ENCODE measurements at regions not wholly inside any gene's neighbourhood (a gene's known extent, or its start where the extent isn't known, plus 50 kb on each side); places are given as distances from the start of the nearest gene placed in this dataset.
A peak's percentile ranks its signal among the peaks of the same experiment; 100 is the strongest.

DNA sequence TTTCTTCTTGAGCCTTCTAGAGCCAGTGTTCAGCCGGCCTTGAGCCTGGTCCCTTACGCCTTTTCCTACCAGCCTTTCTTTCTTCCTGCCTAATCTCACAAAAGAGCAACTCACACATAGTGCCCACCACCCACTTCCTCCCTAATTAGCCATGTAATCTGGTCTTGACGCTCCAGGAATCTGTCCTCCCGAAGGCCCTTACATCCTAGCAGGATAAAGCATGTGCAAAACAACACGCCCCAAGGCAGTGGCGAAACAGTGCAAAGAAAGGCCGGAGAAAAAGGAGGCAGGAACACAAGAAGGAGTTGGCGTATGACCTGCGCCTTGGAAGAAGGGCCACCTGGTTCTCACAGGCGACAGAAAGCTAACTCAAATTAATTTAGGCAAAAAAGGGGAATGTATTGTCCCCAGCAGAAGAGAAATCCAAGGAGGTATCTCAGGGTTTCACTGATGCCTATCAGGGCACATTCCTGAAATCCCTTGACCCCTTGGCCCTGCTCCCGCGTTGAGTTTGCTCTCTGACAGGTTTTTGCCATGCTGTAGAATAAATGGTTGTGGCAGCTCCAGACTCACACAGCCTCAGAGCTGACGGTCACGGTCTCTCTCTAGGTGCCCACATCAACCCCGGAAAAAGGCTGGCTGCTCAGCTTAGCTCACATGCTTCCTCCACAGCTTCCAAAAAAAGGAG is 79.0 kb downstream of the ZNF281 start:
- no peaks in the 10 kb centered on the region for H3K9me3 ChIP-seq (ENCODE audit: low read depth, low read length)
- TF ChIP-seq POLR2AphosphoS5 (IDR thresholded peaks at IDR 0.05; ENCODE audit: borderline replicate concordance, low read depth, low read length) (no peak), FOXP2 (optimal IDR thresholded peaks at IDR 0.05; ENCODE audit: control extremely low read depth, extremely low read length, insufficient read depth) (no peak), EZH2 (IDR thresholded peaks at IDR 0.05) (no peak)
- H3K27ac ChIP-seq, result no peak overlapping the region
- no peak overlapping the region for H3K4me3 ChIP-seq
- no peaks in the 10 kb centered on the region for H3K36me3 ChIP-seq (ENCODE audit: insufficient read depth, low read length)
- no peak overlapping the region for H3K9ac ChIP-seq (ENCODE audit: insufficient read length)
- no peak for DNase-seq (ENCODE audit: low read depth, low spot score)

DNA sequence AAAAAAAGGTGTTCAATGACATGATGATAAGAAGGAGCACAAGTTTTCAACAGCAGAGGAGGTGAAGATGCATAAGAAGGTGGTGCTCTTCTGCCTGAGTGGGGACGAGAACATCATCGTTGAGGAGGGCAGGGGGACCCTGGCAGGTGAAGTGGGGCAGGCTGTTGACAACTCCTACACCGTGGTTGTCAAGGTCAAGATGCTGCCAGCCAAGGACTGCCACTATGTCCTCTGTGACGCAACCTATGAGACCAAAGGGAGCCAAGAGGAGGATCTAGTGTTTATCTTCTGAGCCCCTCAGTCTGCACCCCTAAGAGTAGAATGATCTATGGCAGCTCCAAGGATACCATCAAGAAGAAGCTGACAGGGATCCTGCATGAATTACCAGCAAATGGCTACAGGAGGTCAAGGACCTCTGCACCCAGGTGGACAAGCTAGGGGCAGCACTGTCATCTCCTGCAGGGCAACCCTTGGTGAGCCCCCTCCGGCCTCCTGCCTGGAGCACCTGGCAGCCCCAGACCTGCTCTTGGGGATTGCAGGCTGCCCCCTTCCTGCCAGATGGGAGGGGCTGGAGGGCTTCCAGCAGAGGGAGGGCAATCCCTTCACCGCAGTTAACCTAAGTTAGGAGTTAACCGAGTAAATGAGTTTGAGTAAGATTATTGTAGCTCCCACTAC is 80.5 kb downstream of the ZNF281 start:
- Histone ChIP-seq H3K4me3 (no peak overlapping the region), H3K9me3 (ENCODE audit: low read depth, low read length) (no peaks in the 10 kb centered on the region), H3K36me3 (ENCODE audit: insufficient read depth, low read length) (no peaks in the 10 kb centered on the region), H3K9ac (ENCODE audit: insufficient read length) (no peak overlapping the region), H3K27ac (no peak overlapping the region)
- DNase-seq (ENCODE audit: low read depth, low spot score), result no peak
- no peak for TF ChIP-seq POLR2AphosphoS5 (IDR thresholded peaks at IDR 0.05; ENCODE audit: borderline replicate concordance, low read depth, low read length)
- no peak for TF ChIP-seq EZH2 (IDR thresholded peaks at IDR 0.05)
- TF ChIP-seq FOXP2 (optimal IDR thresholded peaks at IDR 0.05; ENCODE audit: control extremely low read depth, extremely low read length, insufficient read depth), result no peak

DNA sequence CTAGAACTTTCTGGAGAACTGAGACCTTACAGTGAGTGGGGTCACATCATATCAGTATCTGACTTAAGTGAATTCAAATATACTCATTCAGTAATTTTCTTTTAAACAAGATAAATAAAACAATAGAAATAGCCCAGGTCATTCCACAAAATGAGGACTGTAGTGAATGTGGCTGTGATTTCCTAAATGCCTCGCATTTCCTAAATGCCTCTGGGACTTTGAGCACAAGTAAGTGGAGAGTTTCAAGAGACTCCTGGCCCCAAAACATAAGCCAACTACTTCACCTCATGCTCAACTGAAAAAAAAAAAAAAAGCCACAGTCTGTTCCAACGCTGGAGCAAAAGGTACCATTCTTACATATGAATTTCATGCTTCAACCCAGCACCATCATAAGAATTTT is 81.5 kb downstream of the ZNF281 start:
- Histone ChIP-seq H3K27ac (no peak overlapping the region), H3K36me3 (ENCODE audit: insufficient read depth, low read length) (no peaks in the 10 kb centered on the region), H3K9me3 (ENCODE audit: low read depth, low read length) (no peaks in the 10 kb centered on the region), H3K9ac (ENCODE audit: insufficient read length) (no peak overlapping the region), H3K4me3 (no peak overlapping the region)
- DNase-seq (ENCODE audit: low read depth, low spot score), result no peak
- TF ChIP-seq FOXP2 (optimal IDR thresholded peaks at IDR 0.05; ENCODE audit: control extremely low read depth, extremely low read length, insufficient read depth) (no peak), POLR2AphosphoS5 (IDR thresholded peaks at IDR 0.05; ENCODE audit: borderline replicate concordance, low read depth, low read length) (no peak), EZH2 (IDR thresholded peaks at IDR 0.05) (no peak)

DNA sequence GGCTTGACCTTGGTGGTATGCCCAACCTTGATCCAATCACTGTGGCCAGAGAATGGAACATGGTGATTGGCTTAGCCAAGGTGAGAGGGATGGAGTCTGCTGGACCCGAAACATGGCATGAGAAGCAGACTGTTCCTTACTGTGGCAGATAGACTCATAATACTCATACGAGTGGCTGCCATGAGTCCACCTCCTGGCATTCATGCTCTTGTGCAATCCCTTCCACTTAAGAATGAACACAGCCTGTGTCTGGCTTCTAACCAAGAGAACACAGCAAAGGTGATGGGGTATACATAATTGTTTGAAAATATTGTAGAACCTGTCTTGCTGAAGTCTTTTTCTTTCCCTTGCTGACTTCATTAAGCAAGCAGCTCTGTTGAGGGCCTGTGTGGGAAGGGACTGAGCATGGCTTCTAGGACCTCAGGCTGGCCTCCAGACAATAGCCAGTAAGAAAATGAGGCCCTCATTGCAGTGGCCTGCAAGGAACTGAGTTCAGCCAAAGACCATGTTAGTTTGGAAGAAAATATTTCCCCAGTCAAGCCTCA is 85.9 kb downstream of the ZNF281 start:
- Histone ChIP-seq H3K36me3 (ENCODE audit: insufficient read depth, low read length) (no peaks in the 10 kb centered on the region), H3K27ac (no peak overlapping the region), H3K9ac (ENCODE audit: insufficient read length) (no peak overlapping the region), H3K4me3 (no peak overlapping the region), H3K9me3 (ENCODE audit: low read depth, low read length) (no peaks in the 10 kb centered on the region)
- DNase-seq (ENCODE audit: low read depth, low spot score), result no peak
- no peak for TF ChIP-seq EZH2 (IDR thresholded peaks at IDR 0.05)
- TF ChIP-seq POLR2AphosphoS5 (IDR thresholded peaks at IDR 0.05; ENCODE audit: borderline replicate concordance, low read depth, low read length), result no peak
- no peak for TF ChIP-seq FOXP2 (optimal IDR thresholded peaks at IDR 0.05; ENCODE audit: control extremely low read depth, extremely low read length, insufficient read depth)

DNA sequence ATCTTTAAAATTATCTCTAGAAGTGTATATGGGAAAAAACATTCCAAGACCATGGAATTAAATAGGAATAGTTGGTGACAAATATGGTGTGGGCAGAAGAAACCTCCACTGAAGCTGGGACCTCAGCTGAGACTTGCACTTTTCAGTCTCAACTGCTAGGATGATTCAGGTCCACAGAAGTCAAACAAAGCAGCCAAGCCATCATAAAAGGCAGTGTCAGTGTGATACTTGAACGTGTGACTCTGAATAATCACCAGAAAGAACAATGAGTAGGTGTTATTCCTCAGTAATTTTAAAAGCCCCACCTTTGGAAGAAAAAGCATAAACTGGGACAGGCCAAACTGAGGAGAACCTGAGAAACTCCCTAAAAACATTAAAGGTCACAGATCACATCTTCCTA is 90.7 kb downstream of the ZNF281 start:
- no peaks in the 10 kb centered on the region for H3K36me3 ChIP-seq (ENCODE audit: insufficient read depth, low read length)
- no peak overlapping the region for H3K27ac ChIP-seq
- no peak overlapping the region for H3K9ac ChIP-seq (ENCODE audit: insufficient read length)
- TF ChIP-seq FOXP2 (optimal IDR thresholded peaks at IDR 0.05; ENCODE audit: control extremely low read depth, extremely low read length, insufficient read depth) (no peak), EZH2 (IDR thresholded peaks at IDR 0.05) (no peak), POLR2AphosphoS5 (IDR thresholded peaks at IDR 0.05; ENCODE audit: borderline replicate concordance, low read depth, low read length) (no peak)
- no peaks in the 10 kb centered on the region for H3K9me3 ChIP-seq (ENCODE audit: low read depth, low read length)
- H3K4me3 ChIP-seq, result no peak overlapping the region
- DNase-seq (ENCODE audit: low read depth, low spot score), result no peak

DNA sequence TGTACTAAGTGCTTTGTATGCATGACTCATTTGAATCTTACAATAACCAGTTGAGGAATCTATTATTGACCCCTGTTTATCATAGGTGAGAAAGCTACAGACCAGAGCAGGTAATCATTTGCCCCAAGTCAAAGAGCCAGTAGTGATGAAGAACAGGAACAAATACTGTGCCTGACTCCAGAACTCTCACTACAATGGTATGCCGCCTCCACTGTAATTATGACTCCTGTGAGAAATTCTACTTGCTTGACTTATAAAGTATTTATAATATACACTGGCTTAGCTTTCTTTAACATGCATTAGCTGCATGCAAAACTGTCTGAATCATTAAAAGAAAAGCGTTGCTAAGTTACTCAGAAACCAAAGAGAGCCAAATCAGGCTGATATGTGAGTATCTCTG is 92.6 kb downstream of the ZNF281 start:
- Histone ChIP-seq H3K9ac (ENCODE audit: insufficient read length) (no peak overlapping the region), H3K9me3 (ENCODE audit: low read depth, low read length) (no peaks in the 10 kb centered on the region), H3K36me3 (ENCODE audit: insufficient read depth, low read length) (no peaks in the 10 kb centered on the region), H3K27ac (no peak overlapping the region), H3K4me3 (no peak overlapping the region)
- no peak for TF ChIP-seq EZH2 (IDR thresholded peaks at IDR 0.05)
- TF ChIP-seq FOXP2 (optimal IDR thresholded peaks at IDR 0.05; ENCODE audit: control extremely low read depth, extremely low read length, insufficient read depth), result no peak
- no peak for TF ChIP-seq POLR2AphosphoS5 (IDR thresholded peaks at IDR 0.05; ENCODE audit: borderline replicate concordance, low read depth, low read length)
- no peak for DNase-seq (ENCODE audit: low read depth, low spot score)

DNA sequence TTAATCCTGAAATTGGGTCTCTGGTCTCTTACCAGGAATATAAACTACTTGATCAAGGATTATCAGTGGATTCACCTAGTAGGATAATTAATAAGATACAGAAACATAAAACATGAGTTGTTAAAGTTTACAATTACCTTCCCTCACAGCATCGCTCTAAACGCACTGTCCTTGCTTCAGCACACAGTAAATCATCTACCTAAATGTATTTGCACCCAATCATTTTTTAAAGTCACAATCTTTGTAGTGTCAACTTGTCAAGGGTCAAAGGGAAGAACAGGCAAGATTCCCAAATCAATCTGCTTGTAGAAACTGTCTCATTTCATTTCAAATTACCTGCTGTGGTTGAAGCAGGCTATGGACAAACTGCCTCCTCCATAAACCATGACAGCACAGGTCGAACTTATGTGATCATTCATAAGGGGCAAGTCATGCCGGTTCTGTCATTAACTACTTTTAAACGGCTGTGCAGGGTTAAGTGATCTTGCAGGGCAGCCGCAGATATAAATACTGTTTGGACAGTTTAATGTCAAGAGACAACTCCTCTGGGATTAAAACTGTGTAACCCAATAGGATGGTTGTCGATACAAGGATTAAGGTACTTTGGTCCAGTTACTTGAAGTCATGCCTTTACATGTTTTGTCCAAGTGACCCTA is 93.6 kb downstream of the ZNF281 start:
- Histone ChIP-seq H3K9ac (ENCODE audit: insufficient read length) (no peak overlapping the region), H3K9me3 (ENCODE audit: low read depth, low read length) (no peaks in the 10 kb centered on the region), H3K27ac (no peak overlapping the region), H3K4me3 (no peak overlapping the region), H3K36me3 (ENCODE audit: insufficient read depth, low read length) (no peaks in the 10 kb centered on the region)
- TF ChIP-seq POLR2AphosphoS5 (IDR thresholded peaks at IDR 0.05; ENCODE audit: borderline replicate concordance, low read depth, low read length) (no peak), FOXP2 (optimal IDR thresholded peaks at IDR 0.05; ENCODE audit: control extremely low read depth, extremely low read length, insufficient read depth) (no peak), EZH2 (IDR thresholded peaks at IDR 0.05) (no peak)
- DNase-seq (ENCODE audit: low read depth, low spot score), result no peak

DNA sequence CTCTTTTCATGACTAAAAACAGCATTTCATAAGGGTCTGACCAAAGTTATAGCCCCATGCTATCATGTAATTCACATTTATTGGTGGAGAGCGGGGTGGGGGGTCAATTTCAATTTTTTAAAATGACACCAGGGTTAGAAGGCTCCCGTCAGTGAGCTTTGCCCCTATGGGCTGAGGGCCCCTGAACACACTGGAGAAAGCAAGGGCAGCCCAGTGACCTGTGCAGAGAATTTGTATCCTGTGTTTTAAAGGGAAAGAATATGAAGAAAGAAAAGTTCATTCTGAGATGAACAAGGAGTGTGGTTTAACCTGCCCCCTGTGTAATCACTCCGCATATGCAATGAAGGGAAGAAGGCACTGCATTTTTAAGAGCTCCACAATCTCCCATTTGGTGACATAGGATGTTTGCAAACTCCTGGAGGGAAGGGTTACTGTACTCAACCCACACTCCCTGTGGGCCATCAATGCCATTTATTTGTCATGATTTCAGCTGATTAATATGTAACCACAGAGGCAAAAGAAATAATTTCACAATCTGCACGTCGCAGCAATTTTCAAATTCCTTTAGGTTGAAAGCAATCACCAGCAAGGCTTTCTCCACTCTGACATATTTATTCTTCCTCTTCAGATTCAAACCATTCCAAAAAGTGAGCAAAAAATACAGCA is 95.6 kb downstream of the ZNF281 start:
- peak; percentile 57 for DNase-seq (ENCODE audit: low read depth, low spot score)
- no peak overlapping the region for H3K27ac ChIP-seq
- no peak overlapping the region for H3K9ac ChIP-seq (ENCODE audit: insufficient read length)
- H3K9me3 ChIP-seq (ENCODE audit: low read depth, low read length), result no peaks in the 10 kb centered on the region
- H3K36me3 ChIP-seq (ENCODE audit: insufficient read depth, low read length), result no peaks in the 10 kb centered on the region
- peak overlapping the region; percentile 65 for H3K4me3 ChIP-seq
- TF ChIP-seq FOXP2 (optimal IDR thresholded peaks at IDR 0.05; ENCODE audit: control extremely low read depth, extremely low read length, insufficient read depth), result no peak
